Panc1 (cell line): ENCODE measurements at regions not wholly inside any gene's neighbourhood (a gene's known extent, or its start where the extent isn't known, plus 50 kb on each side); places are given as distances from the start of the nearest gene placed in this dataset.

Source experiments
- ATAC-seq: fragments of 200-7000 bp; cut with Tn5 transposase; 2 replicates; pipeline ENCODE4 v1.9.1; 2020; ENCODE audit warnings: mild to moderate bottlenecking, moderate library complexity
- BruUV-seq: library from RNA; stranded (reverse); fragments of 400-500 nt; replicated peaks from 2 replicates; lab custom pipeline; 2021; lab: Mats Ljungman, UMichigan
- CTCF ChIA-PET: fragments of 300-600 bp; sonication (Branson Sonifier 250); formaldehyde crosslinking; loops from one replicate; lab custom pipeline; 2022; ENCODE audit warnings: antibody characterized with exemption; lab: Charles Lee
- POLR2A ChIA-PET: fragments of 300-600 bp; sonication (Branson Sonifier 250); formaldehyde crosslinking; loops from one replicate; lab custom pipeline; 2022; ENCODE audit warnings: antibody characterized with exemption; lab: Charles Lee
- DNase-seq: peaks from one replicate; pipeline ENCODE4 v3.0.0-alpha.2; 2010; ENCODE audit warnings: low read depth, low spot score
- H3K27ac ChIP-seq: 2 replicates; pipeline ENCODE4 v1.5.1; 2011; ENCODE audit warnings: mild to moderate bottlenecking, low read length, inconsistent platforms
- H3K27me3 ChIP-seq: fragments of 200-500 bp; sonication (Bioruptor generic); 2 replicates; pipeline ENCODE4 v1.6.0; 2014; ENCODE audit warnings: low read length, inconsistent platforms; ENCODE audit not compliant: control insufficient read depth, insufficient read depth
- H3K36me3 ChIP-seq: fragments of 200-500 bp; sonication (Bioruptor generic); 2 replicates; pipeline ENCODE4 v1.5.1; 2014; ENCODE audit warnings: inconsistent platforms, mild to moderate bottlenecking, low read length, moderate library complexity; ENCODE audit not compliant: control insufficient read depth, insufficient read depth
- H3K4me1 ChIP-seq: 2 replicates; pipeline ENCODE4 v1.5.1; 2011; ENCODE audit warnings: inconsistent platforms, mild to moderate bottlenecking, low read length, moderate library complexity; ENCODE audit not compliant: control insufficient read depth, insufficient read depth
- H3K4me3 ChIP-seq, 2 experiments: 2 replicates each; pipeline ENCODE4 v1.5.1; 2011 to 2012; ENCODE audit warnings: low read depth in 2 of 2, low read length in 2 of 2, mild to moderate bottlenecking in 2 of 2, inconsistent platforms in 1 of 2, moderate library complexity in 1 of 2
- H3K9me3 ChIP-seq: fragments of 200-500 bp; sonication (Bioruptor generic); 2 replicates; pipeline ENCODE4 v1.5.1; 2014; ENCODE audit warnings: low read depth, mild to moderate bottlenecking, inconsistent platforms, low read length, moderate library complexity; ENCODE audit not compliant: control insufficient read depth, insufficient read depth
- CTCF ChIP-seq: fragments of 450-650 bp; IDR thresholded peaks from 2 replicates; pipeline ENCODE4 v1.5.1; 2017; ENCODE audit warnings: mild to moderate bottlenecking
- POLR2AphosphoS5 ChIP-seq: IDR thresholded peaks from 2 replicates; pipeline ENCODE4 v1.6.1; 2012; ENCODE audit warnings: mild to moderate bottlenecking, low read depth, low read length, moderate library complexity
- REST ChIP-seq, 2 experiments: IDR thresholded peaks; 2 replicates each; pipeline ENCODE4 v1.6.1; 2011 to 2012; ENCODE audit warnings: low read depth in 2 of 2, control low read depth in 1 of 2, low read length in 1 of 2, mild to moderate bottlenecking in 1 of 2, moderate library complexity in 1 of 2; ENCODE audit not compliant: insufficient read depth in 1 of 2
- SIN3A ChIP-seq: IDR thresholded peaks from 2 replicates; pipeline ENCODE4 v1.6.1; 2012; ENCODE audit warnings: low read depth, mild to moderate bottlenecking, low read length, moderate library complexity, borderline replicate concordance; ENCODE audit not compliant: insufficient read depth
- TCF7L2 ChIP-seq: IDR thresholded peaks from 2 replicates; pipeline ENCODE4 v1.6.1; 2011; ENCODE audit warnings: mild to moderate bottlenecking, low read depth, low read length, inconsistent platforms
- in situ Hi-C: cut with HindIII; loops from 2 replicates; pipeline ENCODE4 v1.10.0; 2016; ENCODE audit warnings: low sequenced_read_pairs, low pct_unique_long_range_greater_than_20kb
- intact Hi-C: fragments of 100-400 bp; cut with micrococcal nuclease; formaldehyde crosslinking; loops from one replicate; pipeline ENCODE4 v1.10.0; 2022; ENCODE audit not compliant: unreplicated experiment

- ATAC-seq = no peak
- no peaks in the 10 kb centered on the region for H3K9me3 ChIP-seq
Observed at GRCh38 chr2:39954346-39954745, 175.3 kb upstream of the THUMPD2 start.

GRCh38 chr2:39949131-39949530 lies 170.1 kb upstream of the THUMPD2 start:
- Histone ChIP-seq H3K4me1 (no peaks in the 10 kb centered on the region), H3K36me3 (no peaks in the 10 kb centered on the region), H3K4me3 (no peak overlapping the region), H3K27me3 (no peaks in the 10 kb centered on the region), H3K9me3 (no peaks in the 10 kb centered on the region), H3K27ac (no peak overlapping the region)
- ChIA-PET CTCF (no interaction called here), POLR2A (no interaction called here)
- in situ Hi-C loops (no loop called here), intact Hi-C loops (no loop called here)
- TF ChIP-seq SIN3A (no peak), POLR2AphosphoS5 (no peak), TCF7L2 (no peak), CTCF (no peak), REST (IDR thresholded peaks at IDR 0.05; ENCODE audit: insufficient read depth in 1 of 2, low read depth in 2 of 2, low read length in 1 of 2) (no peak)
- no TSS peak for BruUV-seq
- ATAC-seq (no peak), DNase-seq (no peak)

More at GRCh38 chr2:39954346-39954745, 175.3 kb upstream of the THUMPD2 start:
- ChIA-PET CTCF (no interaction called here), POLR2A (no interaction called here)
- Histone ChIP-seq H3K27ac (no peak overlapping the region), H3K27me3 (no peaks in the 10 kb centered on the region), H3K4me1 (no peaks in the 10 kb centered on the region), H3K4me3 (no peak overlapping the region), H3K36me3 (no peaks in the 10 kb centered on the region)
- TF ChIP-seq CTCF (no peak), TCF7L2 (no peak), POLR2AphosphoS5 (no peak), REST (IDR thresholded peaks at IDR 0.05; ENCODE audit: insufficient read depth in 1 of 2, low read depth in 2 of 2, low read length in 1 of 2) (no peak), SIN3A (no peak)
- DNase-seq = no peak
- no TSS peak for BruUV-seq
- intact Hi-C loops = no loop called here
- in situ Hi-C loops = no loop called here
